LNCaP clone FGC (cell line): ENCODE measurements at regions not wholly inside any gene's neighbourhood (a gene's known extent, or its start where the extent isn't known, plus 50 kb on each side); places are given as distances from the start of the nearest gene placed in this dataset.

ENCODE experiments used
- DNase-seq: peaks from one replicate; pipeline ENCODE4 v3.0.0-alpha.2; 2011; ENCODE audit warnings: low read depth
- H3K4me3 ChIP-seq: 2 replicates; pipeline ENCODE4 v1.5.1; 2011; ENCODE audit warnings: mild to moderate bottlenecking, low read depth, low read length, control low read depth
- CTCF ChIP-seq: IDR thresholded peaks from 2 replicates; pipeline ENCODE4 v1.5.1; 2012; ENCODE audit warnings: mild to moderate bottlenecking; ENCODE audit not compliant: control insufficient read depth, insufficient read depth; ENCODE audit errors: extremely low read depth

GRCh38 chr3:63004448-63004847 is 129.2 kb upstream of the CADPS start:
- no peak overlapping the region for H3K4me3 ChIP-seq
- no peak for DNase-seq
- no peak for TF ChIP-seq CTCF

GRCh38 chr3:63015614-63016309 is 140.5 kb upstream of the CADPS start:
- DNase-seq = no peak
- no peak for TF ChIP-seq CTCF
- H3K4me3 ChIP-seq = no peak overlapping the region

- no peak for TF ChIP-seq CTCF
- DNase-seq = no peak
- no peak overlapping the region for H3K4me3 ChIP-seq
These were observed 146.9 kb upstream of the CADPS start for GRCh38 chr3:63022114-63022513.

- no peak overlapping the region for H3K4me3 ChIP-seq
- TF ChIP-seq CTCF = no peak
- DNase-seq = no peak
These were observed 151.5 kb upstream of the CADPS start for GRCh38 chr3:63026722-63027121.

- no peak overlapping the region for H3K4me3 ChIP-seq
- TF ChIP-seq CTCF = no peak
- DNase-seq = no peak
These were observed 154.1 kb upstream of the CADPS start for GRCh38 chr3:63029326-63029725.

GRCh38 chr3:63029921-63030320 is 154.7 kb upstream of the CADPS start:
- DNase-seq = no peak
- H3K4me3 ChIP-seq = no peak overlapping the region
- TF ChIP-seq CTCF = no peak

GRCh38 chr3:63030666-63031065 is 155.4 kb upstream of the CADPS start:
- DNase-seq = no peak
- TF ChIP-seq CTCF = no peak
- no peak overlapping the region for H3K4me3 ChIP-seq
